H7 (cell line): ENCODE measurements at regions not wholly inside any gene's neighbourhood (a gene's known extent, or its start where the extent isn't known, plus 50 kb on each side); places are given as distances from the start of the nearest gene placed in this dataset.
"Not testable (repeated sequence)": the region's sequence is repeated elsewhere in the genome, so short reads cannot be mapped to it uniquely, and the experiment has no call there.

Experiments
- DNase-seq: peaks from one replicate; pipeline ENCODE4 v3.0.0; 2012
- H3K27me3 ChIP-seq: 2 replicates; pipeline ENCODE4 v1.6.0; 2011; ENCODE audit warnings: mild to moderate bottlenecking, low read length; ENCODE audit not compliant: control insufficient read depth, insufficient read depth
- H3K36me3 ChIP-seq: replicated peaks from 2 replicates; pipeline ENCODE4 v1.5.1; 2011; ENCODE audit warnings: low read length; ENCODE audit not compliant: control insufficient read depth, insufficient read depth
- H3K4me3 ChIP-seq: 2 replicates; pipeline ENCODE4 v1.5.1; 2011; ENCODE audit warnings: low read depth, mild to moderate bottlenecking, control low read depth, low read length, moderate library complexity; ENCODE audit not compliant: insufficient read depth

DNA sequence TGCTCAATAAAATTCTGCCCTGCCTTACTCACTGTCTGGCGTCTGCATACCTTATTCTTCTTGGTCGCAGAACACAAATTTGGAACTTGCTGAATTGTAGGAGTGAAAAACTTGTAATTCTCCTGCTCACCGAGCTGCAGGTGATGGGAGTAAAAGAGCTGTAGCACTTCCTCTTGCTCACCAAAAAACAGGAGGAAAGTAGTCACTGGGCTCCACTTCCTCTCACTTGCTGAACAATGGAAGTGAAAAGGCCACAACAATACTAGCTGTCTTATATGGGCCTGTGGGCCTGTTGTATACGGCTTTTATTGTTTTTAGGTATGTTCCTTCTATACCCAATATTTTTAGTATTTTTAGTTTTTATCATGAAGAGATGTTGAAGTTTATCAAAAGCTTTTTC is 978.7 kb downstream of the SLITRK5 start:
- H3K27me3 ChIP-seq: no peaks in the 10 kb centered on the region
- H3K4me3 ChIP-seq: no peak overlapping the region
- H3K36me3 ChIP-seq: no peaks in the 10 kb centered on the region
- DNase-seq: no peak

- Histone ChIP-seq H3K36me3 (no peaks in the 10 kb centered on the region), H3K4me3 (no peak overlapping the region), H3K27me3 (no peaks in the 10 kb centered on the region)
- no peak for DNase-seq
These were observed 980.4 kb downstream of the SLITRK5 start for GRCh38 chr13:88651531-88651930.

DNA sequence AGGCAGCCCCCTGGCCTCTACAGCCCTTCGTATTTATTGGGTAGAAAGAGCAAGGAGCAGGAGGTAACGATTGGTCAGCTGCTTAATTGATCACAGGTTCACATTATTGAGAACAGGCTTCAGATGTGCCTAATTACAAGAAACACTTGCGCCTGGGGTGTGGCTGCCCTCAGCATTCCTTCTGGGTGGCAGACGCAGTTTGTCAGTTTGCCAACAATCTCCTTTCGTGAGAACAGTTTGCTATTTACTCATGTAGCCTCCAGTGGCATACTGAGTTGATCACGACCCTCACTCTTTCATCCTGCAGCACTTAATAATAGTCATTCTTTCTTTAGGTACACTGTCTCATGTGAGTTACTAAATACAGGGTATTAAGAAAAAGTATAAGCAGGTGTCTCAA is 985.6 kb downstream of the SLITRK5 start:
- no peak for DNase-seq
- Histone ChIP-seq H3K27me3 (no peaks in the 10 kb centered on the region), H3K36me3 (no peaks in the 10 kb centered on the region), H3K4me3 (no peak overlapping the region)

- DNase-seq: no peak
- no peaks in the 10 kb centered on the region for H3K36me3 ChIP-seq
- H3K27me3 ChIP-seq: no peaks in the 10 kb centered on the region
- no peak overlapping the region for H3K4me3 ChIP-seq
These were observed 999.3 kb downstream of the SLITRK5 start for GRCh38 chr13:88670509-88670908.

DNA sequence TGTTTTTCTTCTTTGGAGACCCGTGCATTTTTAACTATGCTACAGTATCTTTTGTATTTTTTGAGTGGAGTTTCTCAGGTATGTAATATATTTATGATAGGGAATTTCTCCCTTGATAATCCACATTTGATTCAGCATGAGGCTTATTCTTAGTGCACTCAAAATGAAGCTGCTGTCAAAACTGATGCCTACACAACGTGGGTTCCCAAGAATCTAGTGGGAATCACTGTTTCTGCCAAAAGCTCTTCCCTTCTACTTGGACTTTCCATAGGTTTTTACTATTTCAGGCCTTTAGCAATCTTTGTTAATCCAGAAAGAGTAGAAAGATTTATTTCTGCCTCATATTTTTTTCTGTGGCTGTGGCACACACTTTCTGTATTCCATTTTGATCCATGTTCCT is 1003.7 kb downstream of the SLITRK5 start:
- no peak overlapping the region for H3K4me3 ChIP-seq
- no peaks in the 10 kb centered on the region for H3K36me3 ChIP-seq
- DNase-seq: no peak
- no peaks in the 10 kb centered on the region for H3K27me3 ChIP-seq

DNA sequence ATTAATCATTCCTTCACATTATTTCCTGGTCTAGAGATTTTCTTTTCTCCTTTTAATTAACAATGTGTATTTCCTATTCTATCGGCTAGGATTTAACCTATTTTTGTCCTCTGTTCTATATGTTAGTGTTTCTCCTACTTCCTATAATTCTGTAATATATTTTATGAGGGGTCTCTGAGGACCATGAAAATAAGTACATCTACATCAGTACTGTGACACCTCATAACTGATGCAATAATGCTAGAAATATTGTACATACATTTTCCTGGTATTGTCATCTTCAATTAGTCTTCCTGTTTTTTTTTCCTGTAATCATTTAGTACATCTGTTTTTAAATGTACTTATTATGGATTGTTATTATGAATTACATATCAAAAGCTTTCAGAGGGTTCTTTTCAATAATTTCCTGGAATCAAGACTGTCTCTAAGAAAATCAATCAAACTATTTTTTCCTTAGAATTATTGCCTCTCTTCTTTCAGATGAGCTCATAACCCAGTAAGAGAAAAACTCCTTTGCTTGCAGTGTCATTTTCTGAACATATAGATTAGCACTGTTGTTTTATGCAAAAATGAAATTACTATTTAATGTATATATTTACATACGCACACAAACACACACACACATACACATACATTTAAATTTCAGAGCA is 1004.3 kb downstream of the SLITRK5 start:
- H3K27me3 ChIP-seq: no peaks in the 10 kb centered on the region
- H3K36me3 ChIP-seq: no peaks in the 10 kb centered on the region
- no peak overlapping the region for H3K4me3 ChIP-seq
- no peak for DNase-seq

- no peaks in the 10 kb centered on the region for H3K36me3 ChIP-seq
- no peaks in the 10 kb centered on the region for H3K27me3 ChIP-seq
- no peak for DNase-seq
- no peak overlapping the region for H3K4me3 ChIP-seq
These were observed 1004.8 kb downstream of the SLITRK5 start for GRCh38 chr13:88676016-88676415.

- Histone ChIP-seq H3K36me3 (no peaks in the 10 kb centered on the region), H3K27me3 (no peaks in the 10 kb centered on the region), H3K4me3 (no peak overlapping the region)
- no peak for DNase-seq
These were observed 1014.3 kb downstream of the SLITRK5 start for GRCh38 chr13:88685459-88685858.

- H3K36me3 ChIP-seq: no peaks in the 10 kb centered on the region
- DNase-seq: no peak
- no peak overlapping the region for H3K4me3 ChIP-seq
- no peaks in the 10 kb centered on the region for H3K27me3 ChIP-seq
These were observed 1030.4 kb downstream of the SLITRK5 start for GRCh38 chr13:88701551-88701950.

GRCh38 chr13:88704600-88705275 is 1033.6 kb downstream of the SLITRK5 start:
- H3K36me3 ChIP-seq: no peaks in the 10 kb centered on the region
- no peak overlapping the region for H3K4me3 ChIP-seq
- H3K27me3 ChIP-seq: no peaks in the 10 kb centered on the region
- DNase-seq: no peak

DNA sequence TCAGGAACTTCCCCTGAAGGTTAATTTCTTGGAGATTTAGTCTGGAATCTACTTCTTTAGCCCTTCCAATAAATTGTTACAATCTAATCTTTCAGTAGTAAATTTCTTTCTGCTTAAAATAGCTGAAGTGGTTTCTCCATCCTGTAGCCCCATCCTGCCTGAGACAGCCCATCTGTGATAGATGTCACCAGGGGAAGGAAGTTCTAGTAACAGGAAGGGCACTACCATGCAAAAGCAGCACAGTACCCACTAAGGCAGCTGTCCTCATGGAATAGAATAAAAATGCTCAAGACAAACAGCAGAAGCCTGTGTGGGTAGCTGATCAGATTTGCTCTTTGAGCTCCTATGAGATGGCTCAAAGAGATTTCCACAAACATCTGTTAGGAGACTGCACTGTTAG is 1036.5 kb downstream of the SLITRK5 start:
- no peaks in the 10 kb centered on the region for H3K27me3 ChIP-seq
- no peak for DNase-seq
- H3K36me3 ChIP-seq: no peaks in the 10 kb centered on the region
- H3K4me3 ChIP-seq: no peak overlapping the region

DNA sequence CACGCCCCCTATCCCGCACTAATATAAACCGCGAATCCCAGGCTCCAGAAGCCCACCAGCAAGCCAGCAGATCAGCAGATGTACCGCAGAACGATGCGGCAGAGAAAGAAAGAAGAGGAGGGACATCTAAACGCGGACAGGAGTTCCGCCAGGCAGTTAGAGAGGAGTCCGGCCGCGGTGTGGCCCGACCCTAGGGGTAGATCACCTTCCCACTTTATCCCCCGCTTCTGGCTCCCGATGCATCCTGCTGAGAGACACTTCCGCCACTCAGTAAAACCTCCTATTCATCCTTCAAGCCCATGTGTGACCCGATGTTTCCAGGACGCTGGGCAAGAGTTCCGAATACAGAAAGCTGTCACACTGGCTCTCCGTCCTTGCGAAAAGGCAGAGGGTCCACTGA is 1046.8 kb downstream of the SLITRK5 start:
- no peaks in the 10 kb centered on the region for H3K36me3 ChIP-seq
- DNase-seq: no peak
- no peaks in the 10 kb centered on the region for H3K27me3 ChIP-seq
- no peak overlapping the region for H3K4me3 ChIP-seq

- no peaks in the 10 kb centered on the region for H3K36me3 ChIP-seq
- H3K27me3 ChIP-seq: no peaks in the 10 kb centered on the region
- DNase-seq: no peak
- H3K4me3 ChIP-seq: no peak overlapping the region
These were observed 1047.6 kb downstream of the SLITRK5 start for GRCh38 chr13:88718781-88719180.

- no peak overlapping the region for H3K4me3 ChIP-seq
- H3K27me3 ChIP-seq: no peaks in the 10 kb centered on the region
- DNase-seq: no peak
- H3K36me3 ChIP-seq: no peaks in the 10 kb centered on the region
These were observed 1054.9 kb downstream of the SLITRK5 start for GRCh38 chr13:88726075-88726474.

- H3K36me3 ChIP-seq, H3K4me3 ChIP-seq, H3K27me3 ChIP-seq, DNase-seq: not testable (repeated sequence)
These were observed 1056.1 kb downstream of the SLITRK5 start for GRCh38 chr13:88727236-88727635.
